AG10803 (cell line): ENCODE measurements at regions not wholly inside any gene's neighbourhood (a gene's known extent, or its start where the extent isn't known, plus 50 kb on each side); places are given as distances from the start of the nearest gene placed in this dataset.

Experiments
- DNase-seq: peaks from one replicate; pipeline ENCODE4 v3.0.0; 2010; ENCODE audit warnings: low read depth
- H3K4me3 ChIP-seq: 2 replicates; pipeline ENCODE4 v1.5.1; 2011; ENCODE audit warnings: mild to moderate bottlenecking, low read length, control low read depth
- CTCF ChIP-seq: conservative IDR thresholded peaks from 2 replicates; pipeline ENCODE4 v1.5.1; 2011; ENCODE audit warnings: mild to moderate bottlenecking, low read length, control low read depth, inconsistent platforms

GRCh38 chr11:105219269-105219668 lies 79.7 kb upstream of the CARD18 start:
- DNase-seq = no peak
- no peak for TF ChIP-seq CTCF
- no peak overlapping the region for H3K4me3 ChIP-seq

- no peak for DNase-seq
- no peak overlapping the region for H3K4me3 ChIP-seq
- no peak for TF ChIP-seq CTCF
Observed at GRCh38 chr11:105215528-105215927, 76.0 kb upstream of the CARD18 start.

- DNase-seq = no peak
- H3K4me3 ChIP-seq = no peak overlapping the region
- no peak for TF ChIP-seq CTCF
Observed at GRCh38 chr11:105211806-105212554, 72.4 kb upstream of the CARD18 start.

- no peak for DNase-seq
- H3K4me3 ChIP-seq = no peak overlapping the region
- TF ChIP-seq CTCF = no peak
Observed at GRCh38 chr11:105208019-105208418, 68.5 kb upstream of the CARD18 start.

- TF ChIP-seq CTCF = no peak
- no peak overlapping the region for H3K4me3 ChIP-seq
Observed at GRCh38 chr11:105206633-105207032, 67.1 kb upstream of the CARD18 start.

GRCh38 chr11:105204636-105205035 lies 65.1 kb upstream of the CARD18 start:
- TF ChIP-seq CTCF = no peak
- no peak overlapping the region for H3K4me3 ChIP-seq
- no peak for DNase-seq

More at GRCh38 chr11:105206633-105207032, 67.1 kb upstream of the CARD18 start:
- no peak for DNase-seq

- no peak overlapping the region for H3K4me3 ChIP-seq
Observed at GRCh38 chr11:105203569-105204240, 64.1 kb upstream of the CARD18 start.

More at GRCh38 chr11:105203569-105204240, 64.1 kb upstream of the CARD18 start:
- DNase-seq = no peak
- no peak for TF ChIP-seq CTCF
